Lower leg skin (tissue), 4 donors: ENCODE measurements at regions not wholly inside any gene's neighbourhood (a gene's known extent, or its start where the extent isn't known, plus 50 kb on each side); places are given as distances from the start of the nearest gene placed in this dataset.

Experiments used
- DNase-seq, 2 donors: peaks; one replicate each; pipeline ENCODE4 v3.0.0-alpha.2; 2019; ENCODE audit warnings: low spot score in 2 of 2
- H3K4me3 ChIP-seq: fragments of 200-600 bp; sonication (generic); 2 replicates; pipeline ENCODE4 v1.5.1; 2017; ENCODE audit warnings: mild to moderate bottlenecking, low read depth; ENCODE audit not compliant: poor library complexity, severe bottlenecking
- POLR2A ChIP-seq, 2 donors: fragments of 450-650 bp; IDR thresholded peaks; one replicate each; pipeline ENCODE4 v1.6.1; 2016 to 2017; ENCODE audit warnings: antibody characterized with exemption in 2 of 2, mild to moderate bottlenecking in 1 of 2, moderate library complexity in 1 of 2
- WGBS, 2 donors: methylation state at CpG; one replicate each; pipeline ENCODE4 v1.1.5; 2018; 5-methylcytosine and 5-hydroxymethylcytosine counted together
- intact Hi-C: fragments of 100-400 bp; cut with DNase I; formaldehyde crosslinking; loops from one replicate; pipeline ENCODE4 v1.15.0; 2023; ENCODE audit warnings: low total_unique reads
- TF ChIP-seq, protein P1 (sequence below), 3 donors: fragments of 450-650 bp; IDR thresholded peaks; one replicate each; pipeline ENCODE4 v1.5.1; 2016; ENCODE audit warnings: antibody characterized with exemption in 3 of 3, mild to moderate bottlenecking in 3 of 3, moderate library complexity in 2 of 3

DNA sequence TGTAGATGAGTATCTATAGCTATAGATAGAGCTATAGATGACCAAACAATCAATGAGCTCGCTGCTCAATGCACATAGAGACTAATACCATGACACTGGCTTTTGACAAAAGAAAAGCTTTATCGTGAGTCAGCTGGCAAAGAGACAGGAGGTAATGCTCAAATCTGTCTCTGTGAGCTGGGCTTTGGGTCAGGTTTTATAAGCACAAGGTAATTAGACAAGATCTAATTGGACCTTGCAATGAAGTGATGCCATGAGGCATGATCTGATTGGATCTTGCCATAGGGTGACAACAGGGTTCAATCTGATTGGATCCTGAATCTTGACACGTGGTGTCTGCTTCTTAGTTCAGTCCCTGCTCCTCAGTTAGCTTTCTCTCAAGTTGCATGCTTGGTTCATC, 180.7 kb upstream of the MXRA5 start:
- TF ChIP-seq, protein P1, sequence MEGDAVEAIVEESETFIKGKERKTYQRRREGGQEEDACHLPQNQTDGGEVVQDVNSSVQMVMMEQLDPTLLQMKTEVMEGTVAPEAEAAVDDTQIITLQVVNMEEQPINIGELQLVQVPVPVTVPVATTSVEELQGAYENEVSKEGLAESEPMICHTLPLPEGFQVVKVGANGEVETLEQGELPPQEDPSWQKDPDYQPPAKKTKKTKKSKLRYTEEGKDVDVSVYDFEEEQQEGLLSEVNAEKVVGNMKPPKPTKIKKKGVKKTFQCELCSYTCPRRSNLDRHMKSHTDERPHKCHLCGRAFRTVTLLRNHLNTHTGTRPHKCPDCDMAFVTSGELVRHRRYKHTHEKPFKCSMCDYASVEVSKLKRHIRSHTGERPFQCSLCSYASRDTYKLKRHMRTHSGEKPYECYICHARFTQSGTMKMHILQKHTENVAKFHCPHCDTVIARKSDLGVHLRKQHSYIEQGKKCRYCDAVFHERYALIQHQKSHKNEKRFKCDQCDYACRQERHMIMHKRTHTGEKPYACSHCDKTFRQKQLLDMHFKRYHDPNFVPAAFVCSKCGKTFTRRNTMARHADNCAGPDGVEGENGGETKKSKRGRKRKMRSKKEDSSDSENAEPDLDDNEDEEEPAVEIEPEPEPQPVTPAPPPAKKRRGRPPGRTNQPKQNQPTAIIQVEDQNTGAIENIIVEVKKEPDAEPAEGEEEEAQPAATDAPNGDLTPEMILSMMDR (IDR thresholded peaks at IDR 0.05), result no peak
- TF ChIP-seq POLR2A (IDR thresholded peaks at IDR 0.05), result no peak
- 74 to 77% methylated on average over 3 of the region's 3 CpGs for WGBS, 2 donors

DNA sequence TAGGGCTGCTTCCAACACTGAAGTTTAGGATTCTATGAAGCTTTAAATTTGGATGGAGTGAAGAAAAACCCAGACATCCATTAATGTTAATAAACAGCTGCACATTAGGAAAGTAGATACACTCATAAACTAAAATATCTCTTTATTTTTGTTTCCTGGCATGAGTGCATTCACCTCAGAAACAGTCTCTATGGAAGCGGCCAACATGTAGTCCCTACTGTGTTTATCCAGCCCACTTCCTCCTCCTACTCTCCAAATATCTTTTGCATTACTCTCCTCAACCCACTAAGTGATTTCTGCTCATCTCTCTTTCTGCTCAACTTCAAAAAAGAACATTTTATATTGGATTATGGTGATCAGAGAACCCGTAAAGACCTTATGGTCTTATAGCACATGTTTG, 180.3 kb upstream of the MXRA5 start:
- intact Hi-C loops, result no loop called here
- H3K4me3 ChIP-seq, result no peak overlapping the region
- no peak for TF ChIP-seq POLR2A (IDR thresholded peaks at IDR 0.05)
- TF ChIP-seq, protein P1 (IDR thresholded peaks at IDR 0.05), result no peak
- WGBS, 2 donors, result 68 to 76% methylated on average over 2 of the region's 2 CpGs
- DNase-seq, result no peak

More for the DNA sequence above, 180.7 kb upstream of the MXRA5 start:
- intact Hi-C loops, result no loop called here
- no peak overlapping the region for H3K4me3 ChIP-seq
- no peak for DNase-seq

DNA sequence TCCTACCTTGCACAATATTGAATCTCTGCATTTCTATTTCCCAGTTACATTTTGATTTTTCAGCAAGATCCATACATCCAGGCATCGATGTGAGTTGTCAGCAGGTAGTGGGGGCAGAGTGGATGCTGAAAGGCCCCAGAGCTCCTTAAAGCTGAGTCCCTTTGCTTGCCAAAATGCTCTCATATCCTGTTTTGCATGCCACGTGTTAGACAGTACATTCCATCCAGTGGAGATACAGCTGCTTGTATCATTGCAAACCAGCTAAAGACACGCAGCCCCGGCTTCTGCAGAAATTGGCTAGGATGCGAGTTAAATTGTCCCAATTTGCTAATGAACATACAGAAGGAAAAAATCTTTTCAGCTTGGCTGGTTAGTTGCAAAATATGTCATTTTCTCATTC, 179.6 kb upstream of the MXRA5 start:
- 35 to 44% methylated on average over 5 of the region's 5 CpGs for WGBS, 2 donors
- DNase-seq, result no peak
- H3K4me3 ChIP-seq, result no peak overlapping the region
- no peak for TF ChIP-seq POLR2A (IDR thresholded peaks at IDR 0.05)
- TF ChIP-seq, protein P1 (IDR thresholded peaks at IDR 0.05), result no peak
- intact Hi-C loops, result no loop called here

DNA sequence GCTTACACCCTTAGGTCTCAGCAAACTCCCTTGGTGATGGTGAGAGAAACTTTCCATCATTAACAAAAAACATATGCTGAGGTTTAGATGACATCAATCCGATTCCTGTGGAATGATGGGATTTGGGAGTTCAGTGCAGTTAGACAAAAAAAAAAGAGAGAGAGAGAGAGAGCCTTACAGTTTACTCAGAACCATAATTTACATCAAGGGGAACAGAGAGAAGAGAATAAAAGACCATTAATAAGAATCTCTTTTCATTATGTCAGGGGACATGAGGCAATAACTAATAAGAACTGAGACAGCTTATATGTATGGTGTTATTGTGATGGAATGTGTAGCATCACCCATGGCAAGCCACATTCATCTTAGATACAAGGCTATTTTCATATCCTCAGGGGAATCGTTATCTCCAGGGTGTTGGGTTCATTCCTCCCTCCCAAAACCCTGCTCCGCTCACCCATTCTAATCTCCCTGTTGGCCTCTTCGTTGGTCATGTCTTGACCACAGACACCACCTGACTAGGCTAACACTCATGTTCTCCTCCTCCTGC, 175.7 kb upstream of the MXRA5 start:
- no peak for DNase-seq
- intact Hi-C loops, result no loop called here
- TF ChIP-seq POLR2A (IDR thresholded peaks at IDR 0.05), result no peak
- TF ChIP-seq, protein P1 (IDR thresholded peaks at IDR 0.05), result no peak
- 56 to 62% methylated on average over 4 of the region's 4 CpGs for WGBS, 2 donors
- H3K4me3 ChIP-seq, result no peak overlapping the region

DNA sequence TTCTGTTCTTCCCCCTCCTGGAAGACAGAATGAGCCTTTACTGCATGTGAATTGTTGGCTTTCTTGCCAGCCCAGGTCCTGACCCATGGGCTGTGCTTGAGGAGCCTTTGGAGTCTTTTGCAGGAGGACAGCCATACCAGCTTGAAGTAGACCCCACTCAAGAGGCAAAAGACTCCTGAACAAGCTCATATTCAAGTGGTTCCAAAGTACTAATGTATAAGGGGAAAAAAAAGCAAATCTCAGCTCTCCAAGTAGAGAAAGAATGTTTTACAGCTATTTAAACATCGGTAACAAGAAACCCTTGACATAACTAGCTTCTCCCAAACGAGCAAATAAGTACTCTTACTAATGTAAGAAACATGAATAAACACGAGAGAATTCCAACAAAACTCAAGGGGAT, 174.9 kb upstream of the MXRA5 start:
- no peak for DNase-seq
- no peak overlapping the region for H3K4me3 ChIP-seq
- intact Hi-C loops, result no loop called here
- TF ChIP-seq, protein P1 (IDR thresholded peaks at IDR 0.05), result no peak
- TF ChIP-seq POLR2A (IDR thresholded peaks at IDR 0.05), result no peak
- 31 to 50% methylated on average over 3 of the region's 3 CpGs for WGBS, 2 donors

DNA sequence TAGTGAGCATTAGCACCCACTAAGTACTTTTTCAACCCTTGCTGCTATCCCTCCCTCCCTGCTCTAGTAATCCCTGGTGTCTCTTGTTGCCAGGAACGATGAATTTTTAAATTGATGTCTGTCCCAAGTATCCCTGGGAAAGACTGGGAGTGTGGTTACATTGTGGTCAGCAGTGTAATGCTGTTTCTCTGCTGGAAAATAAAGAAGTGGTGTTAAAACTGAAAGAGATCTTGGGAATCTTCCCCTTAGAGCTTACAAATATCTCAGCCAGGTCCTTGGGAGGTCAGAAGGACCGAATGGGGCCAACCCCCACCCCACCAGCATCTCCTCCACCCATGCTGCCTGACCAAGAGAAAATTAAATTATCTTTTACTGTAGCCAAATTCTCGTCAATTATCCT, 174.5 kb upstream of the MXRA5 start:
- WGBS, 2 donors, result 43 to 60% methylated on average over 3 of the region's 3 CpGs
- intact Hi-C loops, result no loop called here
- H3K4me3 ChIP-seq, result no peak overlapping the region
- no peak for DNase-seq
- TF ChIP-seq, protein P1 (IDR thresholded peaks at IDR 0.05), result no peak
- no peak for TF ChIP-seq POLR2A (IDR thresholded peaks at IDR 0.05)
